Inflammatory macrophage (primary cell): ENCODE measurements at regions not wholly inside any gene's neighbourhood (a gene's known extent, or its start where the extent isn't known, plus 50 kb on each side); places are given as distances from the start of the nearest gene placed in this dataset.
"Not testable (repeated sequence)": the region's sequence is repeated elsewhere in the genome, so short reads cannot be mapped to it uniquely, and the experiment has no call there.

Source experiments
- DNase-seq, 2 donors: peaks; one replicate each; pipeline ENCODE4 v3.0.0-alpha.2; 2020 to 2022

DNA sequence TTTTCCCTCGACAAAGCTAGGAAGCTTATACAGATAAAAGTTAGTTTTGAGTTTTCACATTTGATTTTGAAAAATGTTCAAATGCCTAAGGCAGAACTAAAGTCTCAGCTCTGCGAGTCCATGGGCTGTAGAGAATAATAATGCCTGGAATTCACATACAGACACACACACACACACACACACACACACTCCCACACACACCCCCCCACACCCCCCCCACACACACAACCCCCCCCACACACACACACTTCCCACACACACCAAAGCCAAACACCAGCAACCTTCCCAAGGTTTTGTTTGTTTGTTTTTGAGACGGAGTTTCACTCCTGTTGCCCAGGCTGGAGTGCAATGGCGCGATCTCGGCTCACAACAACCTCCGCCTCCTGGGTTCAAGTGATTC lies 62.8 kb upstream of the EIF5 start:
- no peak for DNase-seq

DNA sequence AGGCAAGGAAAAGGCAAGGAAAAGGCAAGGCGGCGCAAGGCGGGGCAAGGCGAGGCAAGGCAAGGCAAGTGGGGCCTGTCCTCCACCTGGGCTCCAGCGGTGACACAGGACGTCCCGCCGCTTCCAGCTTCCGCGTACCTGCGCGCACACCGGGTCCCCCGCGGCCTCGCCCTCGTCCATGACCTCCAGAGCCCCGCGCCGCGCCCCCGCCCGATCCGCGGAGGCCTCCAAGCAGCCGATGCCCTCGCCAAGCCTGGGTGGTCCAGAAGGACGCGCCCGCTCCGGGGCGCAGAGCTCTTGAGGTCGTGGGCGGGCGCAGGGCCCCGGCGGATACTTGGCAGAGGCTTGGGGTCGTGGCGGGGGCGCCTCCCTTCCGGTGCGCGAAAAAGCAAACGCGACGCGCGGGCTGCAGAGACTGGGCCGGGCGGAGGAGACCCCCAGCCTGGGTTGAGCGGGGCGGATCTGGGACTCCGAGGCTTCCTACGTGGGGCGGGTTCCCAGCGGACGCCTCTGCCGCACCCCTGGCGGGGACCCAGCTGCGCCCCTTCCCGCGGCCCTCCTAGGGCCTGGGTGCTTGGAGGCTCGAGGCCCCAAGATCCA lies 60.8 kb upstream of the EIF5 start:
- DNase-seq = no peak

DNA sequence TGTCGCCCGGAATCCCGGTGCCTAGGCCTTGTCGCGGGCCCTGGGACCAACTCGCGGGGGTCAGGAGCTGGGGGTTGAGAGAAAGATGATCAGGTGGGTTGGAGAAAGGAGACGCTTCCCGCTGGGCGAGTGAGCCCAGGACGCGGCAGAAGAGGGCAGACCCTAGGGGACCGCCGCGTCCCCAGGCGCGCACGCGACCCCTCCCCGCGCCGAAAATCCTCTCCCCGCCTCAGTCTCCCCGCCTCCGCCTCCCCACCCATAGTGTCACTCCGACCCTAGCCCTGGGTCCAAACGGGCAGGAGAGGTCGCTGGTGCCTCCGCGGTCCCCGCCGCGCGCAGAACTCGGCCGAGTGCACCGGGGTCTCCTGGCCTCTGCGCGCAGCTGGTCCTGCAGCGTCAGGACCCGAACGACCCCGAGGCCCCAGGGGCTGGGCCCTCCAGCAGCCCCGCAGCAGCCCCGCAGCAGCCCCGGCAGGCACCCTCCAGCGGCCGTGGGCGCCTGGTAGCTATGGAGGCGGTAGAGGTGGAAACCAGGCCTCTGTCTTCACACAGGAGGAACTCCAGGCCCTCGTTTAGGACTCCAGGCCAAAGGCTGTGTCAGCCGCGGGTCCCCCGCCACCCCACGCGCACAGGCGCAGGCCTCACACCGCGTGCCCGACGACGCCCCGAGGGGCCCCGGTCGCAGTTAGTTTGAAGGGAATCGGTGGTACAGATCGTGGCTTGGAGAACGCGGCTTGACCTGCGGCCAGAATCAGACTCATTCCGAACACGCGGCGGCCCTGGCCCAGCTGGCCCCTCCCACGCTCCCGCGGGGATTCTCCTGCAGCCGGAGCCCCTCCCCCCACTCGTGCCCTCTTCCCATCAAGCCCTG lies 60.1 kb upstream of the EIF5 start:
- DNase-seq = peak in 1 of 2 donors; percentile 7

DNA sequence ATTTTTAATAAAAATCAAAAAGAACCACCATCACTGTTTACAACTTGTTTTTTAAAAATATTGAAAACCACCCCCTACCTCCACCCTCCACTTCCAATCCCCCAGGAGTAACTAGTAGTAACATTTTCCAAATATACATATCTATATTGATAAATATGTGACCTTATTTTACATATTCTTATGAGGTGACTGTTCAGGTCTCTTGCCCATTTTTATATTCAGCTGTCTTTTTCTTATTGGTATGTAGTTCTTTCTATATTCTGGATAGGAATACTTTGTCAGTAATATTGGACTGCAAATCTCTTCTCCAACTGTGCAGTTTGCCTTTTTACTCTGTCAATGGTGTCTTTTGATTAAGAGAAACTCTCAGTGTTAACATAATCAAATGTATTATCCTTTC lies 59.0 kb upstream of the EIF5 start:
- no peak for DNase-seq

DNA sequence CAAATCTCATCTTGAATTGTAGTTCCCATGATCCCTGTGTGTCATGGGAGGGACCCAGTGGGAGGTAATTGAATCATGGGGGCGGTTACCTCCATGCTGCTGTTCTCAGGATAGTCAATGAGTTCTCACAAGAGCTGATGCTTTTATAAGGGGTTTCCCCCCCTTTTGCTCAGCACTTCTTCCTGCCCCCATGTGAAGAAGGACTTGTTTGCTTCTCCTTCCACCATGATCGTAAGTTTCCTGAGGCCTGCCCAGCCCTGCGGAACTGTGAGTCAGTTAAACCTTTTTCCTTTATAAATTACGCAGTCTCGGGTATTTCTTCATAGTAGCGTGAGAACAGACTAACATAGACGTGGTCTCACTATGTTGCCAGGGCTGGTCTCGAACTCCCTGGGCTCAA lies 56.1 kb upstream of the EIF5 start:
- no peak for DNase-seq

DNA sequence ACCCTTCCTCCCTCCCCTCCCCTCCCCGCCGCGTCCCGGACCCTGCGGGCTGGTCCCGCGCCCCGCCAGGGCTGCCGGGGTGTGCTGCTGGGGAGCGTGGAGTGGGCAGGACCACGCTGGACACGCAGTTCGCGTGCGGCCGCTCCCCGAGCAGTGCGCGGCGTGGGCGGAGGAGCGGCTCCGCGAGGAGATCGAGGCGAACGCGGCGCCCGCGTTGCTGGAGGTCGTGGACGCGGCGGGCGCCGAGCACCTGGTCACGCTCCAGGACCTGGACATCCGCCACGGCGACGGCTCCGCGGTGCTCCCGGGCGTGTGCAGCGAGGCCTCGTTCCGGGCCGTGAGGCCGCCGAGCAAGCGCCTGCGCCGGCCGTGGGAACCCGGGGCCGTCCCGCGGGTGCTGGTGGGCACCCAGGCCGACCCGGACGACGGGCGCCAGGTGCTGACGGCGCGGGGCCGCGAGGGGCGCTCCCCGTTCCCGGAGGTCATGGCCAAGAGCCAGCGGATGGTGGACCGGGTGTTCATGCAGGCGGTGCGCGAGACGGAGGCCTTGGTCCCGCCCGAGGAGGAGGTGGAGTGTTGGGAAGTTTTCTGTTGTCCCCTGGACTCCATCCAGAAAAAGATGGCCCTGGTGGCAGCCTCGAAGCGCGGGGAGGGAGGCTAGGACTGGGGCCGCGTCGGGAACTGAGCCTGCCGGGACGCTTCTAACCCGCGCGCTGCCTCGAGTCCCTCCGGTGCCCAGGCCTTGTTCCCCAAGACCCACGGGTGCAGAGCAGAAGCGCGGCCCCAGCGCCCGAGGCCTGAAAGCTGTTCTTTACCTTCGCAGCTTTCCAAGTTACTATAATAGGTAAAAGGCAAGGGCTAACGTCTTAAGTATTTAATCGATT lies 54.7 kb upstream of the EIF5 start:
- DNase-seq = no peak

DNA sequence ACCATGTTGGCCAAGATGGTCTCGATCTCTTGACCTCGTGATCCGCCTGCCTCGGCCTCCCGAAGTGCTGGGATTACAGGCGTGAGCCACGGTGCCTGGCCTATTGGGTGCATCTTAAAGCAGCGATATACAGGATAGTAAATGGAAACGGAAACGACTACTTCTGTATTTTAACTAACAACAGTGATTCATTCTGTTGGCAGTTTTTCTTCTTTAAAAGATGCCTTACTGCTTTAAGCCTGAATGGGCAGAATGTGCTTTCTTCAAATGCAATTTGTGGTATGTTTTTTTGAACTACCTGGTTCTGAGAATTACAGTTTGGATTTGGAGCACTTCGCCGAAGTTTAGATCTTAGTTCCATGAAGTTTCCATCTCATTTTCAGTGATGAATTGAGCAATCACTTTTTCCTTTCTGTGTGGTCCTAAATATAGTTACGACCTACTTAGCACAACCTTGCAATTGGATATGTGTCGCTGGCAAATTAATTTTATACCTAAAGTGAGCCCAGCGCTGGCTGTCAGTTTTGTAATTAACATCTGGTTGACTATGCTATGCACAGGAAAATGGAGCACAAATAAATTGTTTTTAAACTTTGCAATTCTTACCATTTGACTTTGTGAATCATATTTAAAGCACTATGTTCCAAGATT lies 53.6 kb upstream of the EIF5 start:
- DNase-seq = peak in 1 of 2 donors; percentile 46

DNA sequence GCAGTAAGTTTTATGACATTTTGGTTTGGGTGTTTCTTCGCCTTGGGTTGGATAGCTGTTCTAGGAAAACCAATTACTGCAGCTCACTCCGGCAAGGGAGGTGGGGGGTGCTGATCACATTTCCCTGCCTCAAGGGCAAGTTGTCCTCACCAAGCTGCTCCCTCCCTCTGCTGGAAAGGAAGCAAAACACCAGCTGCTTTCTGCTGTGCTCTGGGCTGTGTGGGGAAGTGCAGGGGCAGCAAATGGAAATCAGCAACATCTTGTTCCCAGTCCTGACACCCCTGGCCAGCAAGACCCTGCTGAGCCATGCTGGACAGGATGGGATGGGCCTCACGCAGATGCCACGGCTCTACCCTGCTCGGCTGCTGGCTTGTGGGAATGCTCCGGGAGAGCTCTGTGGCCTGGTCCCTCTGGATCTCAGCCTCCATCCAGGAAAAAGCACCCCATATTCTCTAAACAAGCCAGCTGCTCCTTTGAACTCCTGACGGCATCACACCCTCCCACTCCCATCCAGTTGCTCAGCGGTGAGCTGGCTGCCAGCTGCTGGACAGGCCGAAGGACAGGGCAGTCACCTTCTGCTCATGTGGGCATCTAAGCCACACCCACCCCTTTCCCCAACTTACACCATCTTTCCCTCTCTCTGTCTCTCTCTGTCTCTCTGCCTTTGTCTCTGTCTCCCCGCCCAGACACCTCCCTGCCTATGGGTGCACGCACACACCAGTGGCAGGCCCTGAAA lies 52.4 kb upstream of the EIF5 start:
- DNase-seq = peak in 1 of 2 donors; percentile 27

DNA sequence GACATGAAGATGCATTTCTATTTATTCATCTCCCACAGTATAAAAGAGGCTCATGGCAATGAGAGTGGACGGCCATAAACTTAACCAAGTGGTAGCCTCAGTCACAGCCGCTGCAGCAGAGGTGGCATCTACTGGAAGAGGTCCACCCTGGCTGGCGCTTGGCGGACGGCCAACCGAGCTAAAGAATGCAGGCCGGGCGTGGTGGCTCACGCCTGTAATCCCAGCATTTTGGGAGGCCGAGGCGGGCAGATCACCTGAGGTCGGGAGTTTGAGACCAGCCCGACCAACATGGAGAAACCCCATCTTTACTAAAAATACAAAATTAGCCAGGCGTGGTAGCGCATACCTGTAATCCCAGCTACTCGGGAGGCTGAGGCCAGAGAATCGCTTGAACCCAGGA lies 51.7 kb upstream of the EIF5 start:
- DNase-seq = not testable (repeated sequence)

DNA sequence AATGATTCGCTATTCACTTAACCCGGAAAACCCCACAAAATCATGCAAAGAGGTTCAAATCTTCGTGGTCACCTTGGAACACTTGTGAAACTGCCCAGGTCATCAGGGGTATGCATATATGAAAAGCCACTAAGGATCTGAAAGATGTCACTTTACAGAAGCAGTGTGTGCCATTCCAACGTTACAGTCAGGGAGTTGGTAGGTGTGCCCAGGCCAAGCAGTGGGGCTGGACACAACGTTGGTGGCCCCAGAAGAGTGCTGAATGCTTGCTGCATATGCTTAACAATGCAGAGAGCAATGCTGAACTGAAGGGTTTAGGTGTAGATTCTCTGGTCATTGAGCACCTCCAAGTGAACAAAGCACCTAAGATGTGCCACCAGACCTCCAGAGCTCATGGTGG lies 51.1 kb upstream of the EIF5 start:
- DNase-seq = no peak

DNA sequence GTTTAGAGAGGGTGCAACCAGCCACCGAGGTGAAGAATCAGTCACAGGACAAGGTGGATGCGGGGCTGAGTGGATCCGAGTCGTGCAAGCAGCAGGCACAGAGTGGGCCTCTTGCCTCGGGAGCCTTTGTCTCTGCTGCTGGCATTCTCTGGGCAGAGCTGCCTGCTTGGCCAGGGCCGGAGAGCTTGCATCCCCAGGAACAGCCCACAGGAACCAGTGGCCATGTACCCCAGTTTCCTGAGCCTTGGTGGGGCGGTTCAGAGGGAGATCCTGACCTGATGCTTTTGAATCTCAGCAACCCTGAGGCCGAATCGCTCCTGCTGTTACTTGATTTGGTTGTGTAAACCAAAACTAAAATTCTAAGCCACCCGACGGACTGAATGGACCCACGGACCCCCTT lies 50.1 kb upstream of the EIF5 start:
- no peak for DNase-seq
